GM12892 (cell line): ENCODE measurements at regions not wholly inside any gene's neighbourhood (a gene's known extent, or its start where the extent isn't known, plus 50 kb on each side); places are given as distances from the start of the nearest gene placed in this dataset.
A peak's percentile ranks its signal among the peaks of the same experiment; 100 is the strongest.
"Not testable (repeated sequence)": the region's sequence is repeated elsewhere in the genome, so short reads cannot be mapped to it uniquely, and the experiment has no call there.

Experiments
- DNase-seq: peaks from one replicate; pipeline ENCODE4 v3.0.0; 2011; ENCODE audit not compliant: insufficient read length
- FAIRE-seq: peaks from 2 replicates; lab custom pipeline; 2011; peaks lifted over from hg19 to GRCh38; lab: Jason Lieb, UNC
- POLR2A ChIP-seq: IDR thresholded peaks from 2 replicates; pipeline ENCODE4 v1.6.1; 2011; ENCODE audit warnings: low read depth, low read length, control low read depth
- POLR2AphosphoS5 ChIP-seq: IDR thresholded peaks from 2 replicates; pipeline ENCODE4 v1.6.1; 2011; ENCODE audit warnings: low read depth, low read length, control low read depth
- TAF1 ChIP-seq: IDR thresholded peaks from 2 replicates; pipeline ENCODE4 v1.6.1; 2011; ENCODE audit warnings: low read depth, mild to moderate bottlenecking, control low read depth, low read length, borderline replicate concordance

DNA sequence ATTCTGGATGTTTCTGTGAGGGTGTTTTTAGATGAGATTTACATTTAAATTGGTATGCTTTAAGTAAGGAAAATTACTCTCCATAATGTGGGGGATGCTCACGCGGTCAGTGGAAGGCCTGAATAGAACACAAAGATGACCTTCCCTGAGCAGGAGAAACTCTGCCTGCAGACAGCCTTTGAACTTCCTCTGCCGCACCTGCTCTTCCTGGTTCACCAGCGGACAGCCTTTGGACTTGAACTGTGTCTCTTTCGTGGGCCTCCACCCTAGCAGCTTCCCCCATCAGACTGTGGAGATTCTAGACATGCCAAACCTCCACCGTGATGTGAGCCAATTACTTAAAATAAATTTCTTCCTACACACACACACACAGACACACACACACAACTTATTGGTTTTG, 210.7 kb downstream of the EFCAB11 start:
- FAIRE-seq (no peak), DNase-seq (no peak)
- no peak for TF ChIP-seq POLR2AphosphoS5

- DNase-seq: no peak
- no peak for FAIRE-seq
- TF ChIP-seq POLR2AphosphoS5 (no peak), POLR2A (no peak), TAF1 (no peak)
Measured at GRCh38 chr14:89740241-89740640, 214.3 kb downstream of the EFCAB11 start.

- DNase-seq (no peak), FAIRE-seq (no peak)
- TF ChIP-seq TAF1 (no peak), POLR2A (no peak), POLR2AphosphoS5 (no peak)
Measured at GRCh38 chr14:89736881-89737280, 217.6 kb downstream of the EFCAB11 start.

DNA sequence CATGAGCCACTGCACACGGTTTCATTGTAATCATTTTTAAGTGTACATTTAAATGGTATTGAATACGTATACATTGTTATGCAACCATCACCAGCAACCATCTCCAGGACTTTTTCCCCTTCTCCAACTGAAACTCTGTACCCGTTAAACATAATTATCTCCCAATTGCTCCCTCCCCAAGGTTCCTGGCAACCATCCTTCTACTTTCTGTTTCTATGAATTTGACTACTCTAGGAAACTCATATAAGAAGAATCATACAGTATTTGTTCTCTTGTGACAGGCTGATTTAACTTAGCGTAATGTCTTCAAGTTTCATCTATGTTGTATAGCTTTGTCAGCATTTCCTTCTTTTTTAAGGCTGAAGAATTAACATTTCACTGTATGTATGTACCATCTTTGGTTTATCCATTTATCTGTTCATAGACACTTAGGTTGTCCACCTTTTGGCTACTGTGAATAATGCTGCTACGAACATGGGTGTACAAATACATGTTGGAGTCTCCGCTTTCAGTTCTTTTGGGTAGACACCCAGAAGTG, 223.1 kb downstream of the EFCAB11 start:
- FAIRE-seq (no peak), DNase-seq (no peak)
- TF ChIP-seq POLR2AphosphoS5 (no peak), POLR2A (no peak)

DNA sequence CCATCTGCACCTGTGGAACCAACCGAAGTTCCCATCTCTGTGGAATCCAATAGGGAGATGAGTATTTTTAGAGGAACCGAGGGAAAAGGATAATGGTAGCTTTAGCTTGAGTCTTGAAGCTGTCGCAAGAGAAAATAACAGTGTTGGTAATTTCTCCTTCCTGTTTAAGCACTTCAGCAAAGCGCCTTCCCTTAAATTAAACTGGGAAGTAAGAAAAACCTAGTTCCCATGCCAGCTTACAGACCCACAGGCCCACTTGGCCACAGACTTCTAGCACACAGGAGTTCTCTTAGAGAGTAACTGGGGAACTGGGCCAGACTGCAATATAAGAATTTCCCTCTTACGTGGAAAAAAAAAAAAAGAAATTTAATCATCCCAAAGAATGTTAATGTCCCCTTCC, 223.8 kb downstream of the EFCAB11 start:
- DNase-seq: no peak
- FAIRE-seq: no peak
- no peak for TF ChIP-seq TAF1
- TF ChIP-seq POLR2AphosphoS5: no peak
- no peak for TF ChIP-seq POLR2A

GRCh38 chr14:89728964-89729363, 225.6 kb downstream of the EFCAB11 start:
- DNase-seq (no peak), FAIRE-seq (no peak)
- TF ChIP-seq TAF1 (no peak), POLR2AphosphoS5 (no peak), POLR2A (no peak)

- not testable (repeated sequence) for FAIRE-seq, DNase-seq
Measured at GRCh38 chr14:89726226-89726625, 228.3 kb downstream of the EFCAB11 start.

DNA sequence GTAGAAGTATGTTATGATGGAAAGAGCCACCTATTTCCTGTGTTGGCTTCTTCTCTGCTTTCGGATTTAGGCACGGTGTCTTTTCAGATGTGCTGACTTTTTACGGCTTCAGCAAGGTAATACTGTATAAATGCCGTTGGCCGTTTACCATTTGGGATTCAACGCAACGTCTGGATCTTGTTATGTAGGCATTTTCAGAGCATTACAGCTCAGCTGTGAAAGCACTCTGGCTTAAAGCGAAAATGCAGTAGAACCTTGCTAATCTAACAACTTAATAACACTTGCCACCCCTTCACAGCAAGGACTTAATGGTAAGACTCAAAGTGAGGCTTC, 229.9 kb downstream of the EFCAB11 start:
- FAIRE-seq (peak; percentile 72), DNase-seq (no peak)
- TF ChIP-seq POLR2AphosphoS5 (no peak), TAF1 (no peak), POLR2A (no peak)

DNA sequence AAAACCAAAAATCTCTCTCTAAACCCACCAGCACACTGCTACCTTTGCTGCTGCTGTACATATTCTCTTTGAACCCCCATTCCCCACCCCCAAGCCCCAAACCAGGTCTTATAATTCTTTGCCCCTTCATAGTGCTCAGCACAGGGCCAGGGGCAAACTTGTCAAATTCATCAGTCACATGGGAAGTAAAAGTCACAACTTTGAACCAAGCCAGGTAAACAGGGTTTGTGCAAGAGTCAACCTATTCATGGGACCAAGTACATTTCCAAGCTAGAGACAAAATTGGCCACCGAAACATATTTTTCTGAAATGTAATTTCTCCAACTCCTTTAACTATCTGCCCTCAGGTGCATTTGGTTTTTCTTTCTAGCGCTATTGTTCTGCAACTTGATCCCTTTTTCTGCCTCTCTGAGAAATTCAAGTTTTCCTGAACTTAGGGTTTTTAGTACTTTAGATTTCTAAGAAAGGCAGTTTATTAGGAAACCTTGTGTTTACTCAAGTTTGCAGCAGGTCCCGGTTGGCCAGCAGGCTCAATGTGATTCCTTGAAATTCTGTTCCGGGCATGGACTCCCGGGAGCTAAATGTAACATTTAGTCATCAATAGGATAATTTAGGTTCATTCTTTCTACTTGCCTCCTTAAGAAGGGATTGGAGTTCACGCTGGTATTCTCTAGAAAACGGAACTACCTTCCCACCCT, 230.5 kb downstream of the EFCAB11 start:
- FAIRE-seq: no peak
- DNase-seq: no peak

DNA sequence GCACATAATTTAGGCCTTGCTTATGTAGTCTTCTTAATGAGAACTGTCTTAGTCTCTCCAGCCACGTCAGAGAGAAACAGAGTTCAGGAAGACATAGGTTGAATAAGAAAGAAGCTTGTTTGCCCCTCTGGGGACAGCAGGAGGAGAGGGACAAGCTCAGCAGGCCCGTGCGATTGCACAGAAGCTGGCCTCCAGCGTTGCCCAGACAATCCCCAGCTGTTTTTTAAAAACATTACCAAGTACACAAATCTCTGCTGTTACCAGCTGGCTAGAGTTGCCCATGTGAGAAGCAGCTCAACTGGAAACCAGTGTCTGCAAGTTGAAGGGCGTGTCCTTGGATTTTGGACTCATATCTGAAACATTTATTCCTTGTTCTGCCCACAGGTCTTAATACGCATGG, 232.6 kb downstream of the EFCAB11 start:
- no peak for FAIRE-seq

More for the DNA sequence above, 230.5 kb downstream of the EFCAB11 start:
- TF ChIP-seq POLR2AphosphoS5: no peak
- TF ChIP-seq POLR2A: no peak
- TF ChIP-seq TAF1: no peak

DNA sequence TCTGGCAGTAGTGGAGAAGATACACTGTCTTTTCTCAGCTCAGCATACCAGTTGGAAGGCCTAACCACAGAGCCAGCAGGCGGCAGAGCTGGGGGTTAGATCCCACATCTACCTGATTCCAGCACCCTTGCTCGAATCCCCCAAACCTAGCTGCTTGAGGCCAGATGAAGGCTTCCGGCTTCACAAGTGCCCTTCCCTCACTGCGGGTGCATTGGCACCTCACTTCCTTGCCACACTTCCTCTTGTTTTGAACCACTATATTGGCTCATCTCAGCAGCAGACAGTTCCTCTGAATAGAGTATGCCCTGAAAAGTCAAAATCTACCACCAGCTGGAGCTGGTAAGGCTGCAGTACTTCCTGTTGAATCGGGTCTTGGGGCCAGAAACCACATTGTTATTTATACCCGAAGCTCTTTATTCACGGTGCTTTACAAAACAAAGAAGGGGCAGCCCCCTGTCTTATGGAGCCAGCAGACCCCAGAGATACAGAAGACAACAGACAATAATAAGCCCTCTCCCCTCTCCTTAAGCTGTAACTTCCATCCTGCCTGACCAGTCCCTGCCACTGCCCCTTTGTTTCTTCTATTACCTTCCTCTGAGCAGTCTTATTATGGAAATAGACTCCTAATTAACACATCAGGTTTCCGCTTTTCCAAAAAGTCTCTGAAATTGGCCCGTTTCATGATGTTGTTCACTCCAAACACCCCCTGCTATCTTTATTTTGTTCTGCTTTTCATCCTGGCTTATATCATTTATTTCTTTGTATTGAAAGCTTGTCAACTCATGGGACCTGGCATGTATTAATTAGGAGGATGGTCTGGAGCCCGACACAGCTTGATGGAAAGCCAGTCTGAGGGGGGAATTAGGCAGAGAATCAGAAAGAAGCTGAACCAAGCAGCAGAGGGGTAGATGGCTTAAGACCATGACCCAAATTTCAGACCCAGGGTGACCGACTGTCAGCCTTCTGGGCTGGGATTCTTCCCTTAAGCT, 233.5 kb downstream of the EFCAB11 start:
- DNase-seq (peak; percentile 22), FAIRE-seq (peak; percentile 79)
- TF ChIP-seq POLR2AphosphoS5 (no peak), TAF1 (no peak), POLR2A (no peak)

More for the DNA sequence above, 232.6 kb downstream of the EFCAB11 start:
- TF ChIP-seq POLR2A (no peak), POLR2AphosphoS5 (no peak), TAF1 (no peak)
- no peak for DNase-seq
